Liver (tissue), 3 donors: ENCODE measurements at regions not wholly inside any gene's neighbourhood (a gene's known extent, or its start where the extent isn't known, plus 50 kb on each side); places are given as distances from the start of the nearest gene placed in this dataset.
A peak's percentile ranks its signal among the peaks of the same experiment; 100 is the strongest.

Source experiments
- GABPA ChIP-seq, 2 donors: IDR thresholded peaks in 1 of 2; conservative IDR thresholded peaks in 1 of 2; 2 replicates each; pipeline ENCODE4 v1.6.1; 2016; ENCODE audit warnings: antibody characterized with exemption in 2 of 2, mild to moderate bottlenecking in 1 of 2, moderate library complexity in 1 of 2
- JUND ChIP-seq, 2 donors: IDR thresholded peaks; 2 replicates each; pipeline ENCODE4 v1.6.1; 2016; ENCODE audit warnings: antibody characterized with exemption in 2 of 2
- RAD21 ChIP-seq, 2 donors: IDR thresholded peaks; 2 replicates each; pipeline ENCODE4 v1.6.1; 2016; ENCODE audit warnings: antibody characterized with exemption in 2 of 2, mild to moderate bottlenecking in 2 of 2
- TAF1 ChIP-seq: conservative IDR thresholded peaks from 2 replicates; pipeline ENCODE4 v1.6.1; 2016; ENCODE audit warnings: antibody characterized with exemption, mild to moderate bottlenecking
- TF ChIP-seq, protein P1 (sequence below): IDR thresholded peaks from 2 replicates; pipeline ENCODE4 v1.6.1; 2016; ENCODE audit warnings: antibody characterized with exemption, mild to moderate bottlenecking
- TF ChIP-seq, protein P2 (sequence below): IDR thresholded peaks from 2 replicates; pipeline ENCODE4 v1.6.1; 2016; ENCODE audit warnings: antibody characterized with exemption
- TF ChIP-seq, protein P3 (sequence below): IDR thresholded peaks from 2 replicates; pipeline ENCODE4 v1.6.1; 2016; ENCODE audit warnings: antibody characterized with exemption
- TF ChIP-seq, protein P4 (sequence below): fragments of 150-350 bp; IDR thresholded peaks from 2 replicates; pipeline ENCODE4 v1.5.1; 2017; ENCODE audit warnings: improper control_type of control experiment, low read depth, low read length; ENCODE audit not compliant: missing input control
- donor health status: healthy.
- donor health status: healthy.

DNA sequence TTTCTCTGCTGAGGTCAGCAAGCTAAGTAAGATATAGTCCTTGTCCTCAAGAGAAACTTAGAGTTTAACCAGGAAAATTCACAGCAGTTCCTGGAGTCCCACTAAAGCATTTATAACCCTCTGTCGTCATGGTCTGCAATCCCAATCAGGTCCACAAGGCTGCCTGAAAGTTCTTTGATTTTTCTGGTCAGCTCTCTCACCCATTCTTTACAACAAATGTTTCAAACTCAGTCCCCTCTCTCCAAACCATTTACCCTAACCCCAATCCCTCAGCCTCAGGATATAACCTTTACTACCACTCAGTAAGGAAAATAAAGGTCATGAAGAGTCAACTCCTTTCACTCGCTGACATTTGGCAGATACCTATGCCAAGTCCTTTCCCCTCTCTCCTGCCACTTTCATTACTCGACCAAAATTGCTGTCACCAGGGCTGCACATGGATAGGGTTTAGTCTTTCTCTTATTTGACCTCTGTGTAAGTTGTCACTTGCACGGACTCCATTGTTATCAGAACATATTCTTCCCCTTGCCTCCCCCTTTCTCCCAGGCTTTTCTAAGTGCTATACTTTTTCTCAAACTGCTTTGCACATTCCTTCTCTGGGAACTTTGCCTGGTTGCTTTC is 936.6 kb downstream of the NR2F1-AS1 start:
- TF ChIP-seq JUND (IDR thresholded peaks at IDR 0.05) (no peak), RAD21 (IDR thresholded peaks at IDR 0.05) (peak in 1 of 2 donors; percentile 38), TAF1 (no peak), GABPA (IDR thresholded peaks at IDR 0.05 in 1 of 2, conservative IDR thresholded peaks at IDR 0.05 in 1 of 2) (no peak)
- TF ChIP-seq, protein P1, sequence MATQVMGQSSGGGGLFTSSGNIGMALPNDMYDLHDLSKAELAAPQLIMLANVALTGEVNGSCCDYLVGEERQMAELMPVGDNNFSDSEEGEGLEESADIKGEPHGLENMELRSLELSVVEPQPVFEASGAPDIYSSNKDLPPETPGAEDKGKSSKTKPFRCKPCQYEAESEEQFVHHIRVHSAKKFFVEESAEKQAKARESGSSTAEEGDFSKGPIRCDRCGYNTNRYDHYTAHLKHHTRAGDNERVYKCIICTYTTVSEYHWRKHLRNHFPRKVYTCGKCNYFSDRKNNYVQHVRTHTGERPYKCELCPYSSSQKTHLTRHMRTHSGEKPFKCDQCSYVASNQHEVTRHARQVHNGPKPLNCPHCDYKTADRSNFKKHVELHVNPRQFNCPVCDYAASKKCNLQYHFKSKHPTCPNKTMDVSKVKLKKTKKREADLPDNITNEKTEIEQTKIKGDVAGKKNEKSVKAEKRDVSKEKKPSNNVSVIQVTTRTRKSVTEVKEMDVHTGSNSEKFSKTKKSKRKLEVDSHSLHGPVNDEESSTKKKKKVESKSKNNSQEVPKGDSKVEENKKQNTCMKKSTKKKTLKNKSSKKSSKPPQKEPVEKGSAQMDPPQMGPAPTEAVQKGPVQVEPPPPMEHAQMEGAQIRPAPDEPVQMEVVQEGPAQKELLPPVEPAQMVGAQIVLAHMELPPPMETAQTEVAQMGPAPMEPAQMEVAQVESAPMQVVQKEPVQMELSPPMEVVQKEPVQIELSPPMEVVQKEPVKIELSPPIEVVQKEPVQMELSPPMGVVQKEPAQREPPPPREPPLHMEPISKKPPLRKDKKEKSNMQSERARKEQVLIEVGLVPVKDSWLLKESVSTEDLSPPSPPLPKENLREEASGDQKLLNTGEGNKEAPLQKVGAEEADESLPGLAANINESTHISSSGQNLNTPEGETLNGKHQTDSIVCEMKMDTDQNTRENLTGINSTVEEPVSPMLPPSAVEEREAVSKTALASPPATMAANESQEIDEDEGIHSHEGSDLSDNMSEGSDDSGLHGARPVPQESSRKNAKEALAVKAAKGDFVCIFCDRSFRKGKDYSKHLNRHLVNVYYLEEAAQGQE = no peak
- TF ChIP-seq, protein P2, sequence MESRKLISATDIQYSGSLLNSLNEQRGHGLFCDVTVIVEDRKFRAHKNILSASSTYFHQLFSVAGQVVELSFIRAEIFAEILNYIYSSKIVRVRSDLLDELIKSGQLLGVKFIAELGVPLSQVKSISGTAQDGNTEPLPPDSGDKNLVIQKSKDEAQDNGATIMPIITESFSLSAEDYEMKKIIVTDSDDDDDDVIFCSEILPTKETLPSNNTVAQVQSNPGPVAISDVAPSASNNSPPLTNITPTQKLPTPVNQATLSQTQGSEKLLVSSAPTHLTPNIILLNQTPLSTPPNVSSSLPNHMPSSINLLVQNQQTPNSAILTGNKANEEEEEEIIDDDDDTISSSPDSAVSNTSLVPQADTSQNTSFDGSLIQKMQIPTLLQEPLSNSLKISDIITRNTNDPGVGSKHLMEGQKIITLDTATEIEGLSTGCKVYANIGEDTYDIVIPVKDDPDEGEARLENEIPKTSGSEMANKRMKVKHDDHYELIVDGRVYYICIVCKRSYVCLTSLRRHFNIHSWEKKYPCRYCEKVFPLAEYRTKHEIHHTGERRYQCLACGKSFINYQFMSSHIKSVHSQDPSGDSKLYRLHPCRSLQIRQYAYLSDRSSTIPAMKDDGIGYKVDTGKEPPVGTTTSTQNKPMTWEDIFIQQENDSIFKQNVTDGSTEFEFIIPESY = no peak
- TF ChIP-seq, protein P3, sequence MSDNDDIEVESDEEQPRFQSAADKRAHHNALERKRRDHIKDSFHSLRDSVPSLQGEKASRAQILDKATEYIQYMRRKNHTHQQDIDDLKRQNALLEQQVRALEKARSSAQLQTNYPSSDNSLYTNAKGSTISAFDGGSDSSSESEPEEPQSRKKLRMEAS = no peak
- TF ChIP-seq, protein P4, sequence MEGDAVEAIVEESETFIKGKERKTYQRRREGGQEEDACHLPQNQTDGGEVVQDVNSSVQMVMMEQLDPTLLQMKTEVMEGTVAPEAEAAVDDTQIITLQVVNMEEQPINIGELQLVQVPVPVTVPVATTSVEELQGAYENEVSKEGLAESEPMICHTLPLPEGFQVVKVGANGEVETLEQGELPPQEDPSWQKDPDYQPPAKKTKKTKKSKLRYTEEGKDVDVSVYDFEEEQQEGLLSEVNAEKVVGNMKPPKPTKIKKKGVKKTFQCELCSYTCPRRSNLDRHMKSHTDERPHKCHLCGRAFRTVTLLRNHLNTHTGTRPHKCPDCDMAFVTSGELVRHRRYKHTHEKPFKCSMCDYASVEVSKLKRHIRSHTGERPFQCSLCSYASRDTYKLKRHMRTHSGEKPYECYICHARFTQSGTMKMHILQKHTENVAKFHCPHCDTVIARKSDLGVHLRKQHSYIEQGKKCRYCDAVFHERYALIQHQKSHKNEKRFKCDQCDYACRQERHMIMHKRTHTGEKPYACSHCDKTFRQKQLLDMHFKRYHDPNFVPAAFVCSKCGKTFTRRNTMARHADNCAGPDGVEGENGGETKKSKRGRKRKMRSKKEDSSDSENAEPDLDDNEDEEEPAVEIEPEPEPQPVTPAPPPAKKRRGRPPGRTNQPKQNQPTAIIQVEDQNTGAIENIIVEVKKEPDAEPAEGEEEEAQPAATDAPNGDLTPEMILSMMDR = peak; percentile 30
